Testis (tissue), 2 donors: ENCODE measurements at regions not wholly inside any gene's neighbourhood (a gene's known extent, or its start where the extent isn't known, plus 50 kb on each side); places are given as distances from the start of the nearest gene placed in this dataset.

ENCODE experiments used
- DNase-seq: peaks from one replicate; pipeline ENCODE4 v3.0.0-alpha.2; 2019
- H3K27ac ChIP-seq, 2 donors: fragments of 200-600 bp; sonication (generic); one replicate each; pipeline ENCODE4 v1.5.1; 2019
- H3K27me3 ChIP-seq: fragments of 200-600 bp; sonication (generic); one replicate; pipeline ENCODE4 v1.5.1; 2019
- H3K36me3 ChIP-seq: fragments of 200-600 bp; sonication (generic); one replicate; pipeline ENCODE4 v1.5.1; 2017; ENCODE audit warnings: low read depth; ENCODE audit errors: missing control alignments
- H3K4me1 ChIP-seq: fragments of 200-600 bp; sonication (generic); one replicate; pipeline ENCODE4 v1.5.1; 2019
- H3K4me3 ChIP-seq, 2 donors: fragments of 200-600 bp; sonication (generic); one replicate each; pipeline ENCODE4 v1.5.1; 2017 to 2019
- H3K9me3 ChIP-seq: fragments of 200-600 bp; sonication (generic); one replicate; pipeline ENCODE4 v1.5.1; 2017
- POLR2A ChIP-seq: fragments of 450-650 bp; IDR thresholded peaks from one replicate; pipeline ENCODE4 v1.6.1; 2017; ENCODE audit warnings: antibody characterized with exemption, mild to moderate bottlenecking, moderate library complexity
- WGBS, 2 donors: methylation state at CpG; one replicate each; pipeline ENCODE4 v1.1.5; 2018; 5-methylcytosine and 5-hydroxymethylcytosine counted together
- intact Hi-C: fragments of 100-400 bp; cut with DNase I; formaldehyde crosslinking; loops from one replicate; pipeline ENCODE4 v1.15.1; 2023; ENCODE audit warnings: low total_unique reads
- TF ChIP-seq, protein P1 (sequence below), 3 experiments: fragments of 450-650 bp in 2 of 3; fragments of 200-600 bp in 1 of 3; sonication (generic) in 1 of 3; IDR thresholded peaks; one replicate each; pipeline ENCODE4 v1.5.1; 2016 to 2019; ENCODE audit warnings: antibody characterized with exemption in 3 of 3, mild to moderate bottlenecking in 2 of 3, moderate library complexity in 1 of 3

DNA sequence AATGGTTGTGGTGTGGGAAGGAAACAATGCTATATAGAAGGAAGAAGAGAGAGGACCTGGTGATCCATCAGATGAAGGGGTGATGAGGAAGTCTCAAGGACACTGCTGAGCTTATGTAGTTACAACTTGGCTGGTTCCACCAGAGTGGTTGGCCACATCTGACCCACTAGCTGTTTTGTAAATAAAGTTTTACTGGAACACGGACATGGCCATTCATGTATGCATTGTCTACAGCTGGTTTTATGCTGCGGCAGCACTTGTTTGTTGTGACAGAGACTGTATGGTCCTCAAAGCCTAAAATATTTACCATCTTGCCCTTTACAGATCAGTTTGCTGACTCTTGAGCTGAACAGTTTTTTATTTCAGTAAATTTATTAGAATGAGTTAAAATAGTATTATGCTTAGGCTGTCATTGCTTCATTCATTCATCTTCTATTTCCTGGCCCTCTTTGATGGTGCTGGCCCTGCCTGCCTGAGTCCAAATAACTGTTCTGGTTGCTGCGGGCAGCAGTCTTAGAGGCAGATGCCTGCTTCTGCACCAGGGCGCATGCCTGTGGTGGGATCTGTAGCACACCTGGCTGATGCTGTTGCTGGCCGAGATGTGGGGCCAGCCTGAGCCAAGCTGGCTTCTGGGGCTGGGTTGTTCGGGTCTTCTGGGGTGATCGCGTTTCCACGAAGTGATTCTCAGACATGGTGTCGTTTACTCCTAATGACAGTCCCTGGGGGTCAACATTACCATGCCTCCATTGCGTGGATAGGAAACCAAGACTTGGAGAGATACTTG, 61.4 kb upstream of the WNT4 start:
- Histone ChIP-seq H3K4me3 (no peak overlapping the region), H3K27me3 (no peaks in the 10 kb centered on the region), H3K9me3 (no peaks in the 10 kb centered on the region), H3K4me1 (peaks cover 5% of the 10 kb centered on the region), H3K36me3 (no peaks in the 10 kb centered on the region), H3K27ac (no peak overlapping the region)
- intact Hi-C loops = no loop called here
- WGBS, 2 donors = 85 to 88% methylated on average over 11 of the region's 11 CpGs
- TF ChIP-seq, protein P1, sequence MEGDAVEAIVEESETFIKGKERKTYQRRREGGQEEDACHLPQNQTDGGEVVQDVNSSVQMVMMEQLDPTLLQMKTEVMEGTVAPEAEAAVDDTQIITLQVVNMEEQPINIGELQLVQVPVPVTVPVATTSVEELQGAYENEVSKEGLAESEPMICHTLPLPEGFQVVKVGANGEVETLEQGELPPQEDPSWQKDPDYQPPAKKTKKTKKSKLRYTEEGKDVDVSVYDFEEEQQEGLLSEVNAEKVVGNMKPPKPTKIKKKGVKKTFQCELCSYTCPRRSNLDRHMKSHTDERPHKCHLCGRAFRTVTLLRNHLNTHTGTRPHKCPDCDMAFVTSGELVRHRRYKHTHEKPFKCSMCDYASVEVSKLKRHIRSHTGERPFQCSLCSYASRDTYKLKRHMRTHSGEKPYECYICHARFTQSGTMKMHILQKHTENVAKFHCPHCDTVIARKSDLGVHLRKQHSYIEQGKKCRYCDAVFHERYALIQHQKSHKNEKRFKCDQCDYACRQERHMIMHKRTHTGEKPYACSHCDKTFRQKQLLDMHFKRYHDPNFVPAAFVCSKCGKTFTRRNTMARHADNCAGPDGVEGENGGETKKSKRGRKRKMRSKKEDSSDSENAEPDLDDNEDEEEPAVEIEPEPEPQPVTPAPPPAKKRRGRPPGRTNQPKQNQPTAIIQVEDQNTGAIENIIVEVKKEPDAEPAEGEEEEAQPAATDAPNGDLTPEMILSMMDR (IDR thresholded peaks at IDR 0.05) = no peak
- no peak for TF ChIP-seq POLR2A
- no peak for DNase-seq

DNA sequence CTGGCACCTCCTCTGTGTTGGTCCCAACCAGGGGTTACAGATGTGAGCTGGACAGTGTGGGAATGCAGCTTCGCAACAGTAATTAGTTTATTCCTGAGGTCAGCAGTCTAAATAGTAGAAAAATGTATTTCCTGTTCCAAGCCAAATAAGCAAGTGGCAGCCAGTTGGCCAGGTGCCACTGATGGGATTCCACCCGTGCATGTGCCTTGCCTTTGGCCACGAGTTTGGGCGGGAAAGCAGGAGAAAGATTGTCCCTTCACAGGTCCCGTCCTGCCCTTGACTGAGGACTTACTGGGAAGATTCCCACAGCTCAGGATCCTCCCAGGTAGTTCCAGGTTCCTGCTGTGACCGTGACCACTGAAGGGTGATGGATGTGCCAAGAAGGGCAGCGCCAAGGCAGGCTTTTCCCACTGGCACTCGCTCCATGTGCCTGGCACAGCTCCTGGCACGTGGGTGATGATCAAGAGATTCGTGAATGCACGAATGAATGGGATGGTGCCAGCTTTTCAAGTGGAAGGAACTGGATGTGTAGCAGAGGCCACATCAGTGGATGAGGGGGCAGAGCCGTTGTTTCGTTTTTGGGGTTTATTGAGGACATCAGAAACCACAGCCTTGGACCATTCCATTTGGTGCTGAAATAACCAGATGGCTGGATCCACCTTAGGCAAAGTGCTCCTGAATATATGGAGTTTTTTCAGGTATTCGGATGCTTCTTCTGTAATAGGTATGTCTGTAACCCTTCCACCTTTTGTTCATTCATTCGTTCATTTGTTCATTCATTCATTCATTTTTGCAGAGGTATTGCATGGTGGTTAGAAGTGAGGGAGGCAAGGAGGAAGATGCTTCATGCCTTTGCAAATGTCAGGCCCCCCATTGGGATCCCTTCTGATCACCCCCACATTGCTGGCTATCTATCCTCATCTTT, 62.4 kb upstream of the WNT4 start:
- Histone ChIP-seq H3K4me3 (no peak overlapping the region), H3K27me3 (no peaks in the 10 kb centered on the region), H3K9me3 (no peaks in the 10 kb centered on the region), H3K36me3 (no peaks in the 10 kb centered on the region), H3K27ac (no peak overlapping the region), H3K4me1 (peaks cover 5% of the 10 kb centered on the region)
- TF ChIP-seq, protein P1 (IDR thresholded peaks at IDR 0.05) = no peak
- TF ChIP-seq POLR2A = no peak
- intact Hi-C loops = no loop called here
- WGBS, 2 donors = 47 to 62% methylated on average over 14 to 15 of the region's 15 CpGs
- DNase-seq = peak; percentile 43

DNA sequence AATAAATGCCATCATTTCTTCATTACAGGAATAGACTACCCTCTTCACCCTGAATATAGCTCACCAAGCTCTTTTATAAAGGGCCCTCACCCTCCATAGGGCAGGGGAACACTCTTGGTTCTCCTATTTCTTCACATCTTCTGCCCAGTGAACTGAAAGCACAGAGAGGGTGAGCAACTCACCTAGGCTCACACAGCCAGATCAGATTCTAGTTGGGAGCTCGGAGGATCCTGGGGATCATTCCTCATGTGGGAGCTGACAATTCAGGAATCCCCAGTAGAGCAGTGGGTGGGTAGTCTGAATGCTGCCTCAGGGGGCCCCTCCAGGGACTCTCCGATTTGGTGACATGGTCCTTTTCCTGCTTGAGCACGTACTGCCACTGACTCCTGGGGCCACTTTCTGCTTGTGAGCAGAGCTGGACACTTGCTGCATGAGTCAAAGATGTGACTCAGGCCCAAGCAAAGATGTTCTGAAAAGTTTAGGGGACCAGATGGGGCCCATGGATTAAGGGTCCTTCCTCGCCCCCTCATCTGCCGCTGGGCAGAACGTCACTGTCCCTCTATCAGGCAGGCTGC, 63.7 kb upstream of the WNT4 start:
- TF ChIP-seq, protein P1 (IDR thresholded peaks at IDR 0.05) = no peak
- TF ChIP-seq POLR2A = no peak
- 89 to 96% methylated on average over 6 of the region's 6 CpGs for WGBS, 2 donors
- Histone ChIP-seq H3K9me3 (no peaks in the 10 kb centered on the region), H3K27ac (no peak overlapping the region), H3K27me3 (no peaks in the 10 kb centered on the region), H3K36me3 (no peaks in the 10 kb centered on the region), H3K4me3 (no peak overlapping the region), H3K4me1 (peaks cover 5% of the 10 kb centered on the region)
- intact Hi-C loops = no loop called here
- no peak for DNase-seq

DNA sequence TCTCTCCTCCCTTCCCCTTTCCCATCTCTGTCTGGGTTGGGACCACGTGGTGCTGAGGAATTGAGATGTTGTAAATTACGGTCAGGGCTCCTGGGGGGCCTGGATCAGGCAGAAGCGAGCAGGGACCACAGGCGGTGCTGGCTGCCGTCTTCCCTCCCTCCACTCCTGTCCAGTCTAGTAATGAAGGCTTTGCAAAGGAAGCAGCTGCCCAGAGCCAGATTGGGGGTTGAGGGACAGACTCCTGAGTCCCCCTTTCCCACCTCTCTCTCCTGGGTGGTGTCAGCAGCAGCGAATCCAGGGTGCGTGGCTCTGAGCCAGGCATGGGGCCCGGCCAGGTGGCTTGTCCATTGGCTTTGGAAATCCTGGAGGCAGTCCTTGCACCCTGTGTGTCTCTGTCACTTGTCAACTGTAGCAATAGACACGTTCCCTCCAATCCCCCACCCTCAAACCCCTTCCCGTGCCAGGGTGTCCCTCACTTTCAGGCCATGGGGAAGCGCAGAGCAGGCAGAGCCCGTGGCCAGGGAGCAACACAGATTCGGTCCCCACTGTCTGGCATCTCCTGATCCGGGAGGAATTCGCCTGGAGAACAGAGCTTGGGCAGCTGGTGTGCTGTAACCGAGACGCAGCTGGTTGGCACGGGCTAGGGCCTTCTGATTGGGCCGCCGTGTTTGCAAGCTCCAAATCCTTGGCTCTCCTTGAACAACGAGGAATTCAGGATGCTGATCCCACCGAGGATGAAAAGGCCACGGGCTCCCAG, 64.8 kb upstream of the WNT4 start:
- Histone ChIP-seq H3K9me3 (no peaks in the 10 kb centered on the region), H3K4me1 (peaks cover 5% of the 10 kb centered on the region), H3K27ac (no peak overlapping the region), H3K27me3 (no peaks in the 10 kb centered on the region), H3K36me3 (no peaks in the 10 kb centered on the region), H3K4me3 (no peak overlapping the region)
- TF ChIP-seq, protein P1 (IDR thresholded peaks at IDR 0.05) = no peak
- TF ChIP-seq POLR2A = no peak
- intact Hi-C loops = no loop called here
- 48 to 65% methylated on average over 11 to 23 of the region's 23 CpGs for WGBS, 2 donors
- DNase-seq = no peak
